HL-60/S4 treated with phorbol 12-myristate 13-acetate at 8.2 ng/mL for 4 days and 3 days (cell line): ENCODE measurements at regions not wholly inside any gene's neighbourhood (a gene's known extent, or its start where the extent isn't known, plus 50 kb on each side); places are given as distances from the start of the nearest gene placed in this dataset.

Source experiments
- in situ Hi-C: fragments of 300-500 bp; cut with MboI; formaldehyde crosslinking; loops from 2 replicates; pipeline ENCODE4 v1.15.0; 2022; ENCODE audit warnings: low sequenced_read_pairs

- in situ Hi-C loops = no loop called here
Observed at GRCh38 chr2:196555161-196555560, 84.4 kb upstream of the CCDC150 start.

- in situ Hi-C loops = no loop called here
Observed at GRCh38 chr2:196555726-196556125, 83.8 kb upstream of the CCDC150 start.

GRCh38 chr2:196558497-196558896 is 81.0 kb upstream of the CCDC150 start:
- in situ Hi-C loops = no loop called here

- in situ Hi-C loops = no loop called here
Observed at GRCh38 chr2:196563876-196564275, 75.6 kb upstream of the CCDC150 start.

- in situ Hi-C loops = no loop called here
Observed at GRCh38 chr2:196565106-196565765, 74.3 kb upstream of the CCDC150 start.

GRCh38 chr2:196565982-196566381 is 73.5 kb upstream of the CCDC150 start:
- in situ Hi-C loops = no loop called here

- in situ Hi-C loops = no loop called here
Observed at GRCh38 chr2:196566961-196567666, 72.4 kb upstream of the CCDC150 start.

GRCh38 chr2:196568506-196568905 is 71.0 kb upstream of the CCDC150 start:
- in situ Hi-C loops = no loop called here

- in situ Hi-C loops = no loop called here
Observed at GRCh38 chr2:196584903-196585302, 54.6 kb upstream of the CCDC150 start.

GRCh38 chr2:196586511-196586991 is 53.0 kb upstream of the CCDC150 start:
- in situ Hi-C loops = no loop called here

GRCh38 chr2:196587056-196587455 is 52.5 kb upstream of the CCDC150 start:
- in situ Hi-C loops = no loop called here

- in situ Hi-C loops = no loop called here
Observed at GRCh38 chr2:196587739-196588138, 51.8 kb upstream of the CCDC150 start.

- in situ Hi-C loops = no loop called here
Observed at GRCh38 chr2:196589419-196589818, 50.1 kb upstream of the CCDC150 start.
